PC-9 (cell line): ENCODE measurements at regions not wholly inside any gene's neighbourhood (a gene's known extent, or its start where the extent isn't known, plus 50 kb on each side); places are given as distances from the start of the nearest gene placed in this dataset.

Experiments used
- BruUV-seq: library from RNA; stranded (reverse); fragments of 400-500 nt; replicated peaks from 2 replicates; lab custom pipeline; 2021; lab: Mats Ljungman, UMichigan
- CTCF ChIA-PET: fragments of 300-600 bp; sonication (Branson Sonifier 250); formaldehyde crosslinking; loops from one replicate; lab custom pipeline; 2022; ENCODE audit warnings: antibody characterized with exemption; lab: Charles Lee
- POLR2A ChIA-PET: fragments of 300-600 bp; sonication (Branson Sonifier 250); formaldehyde crosslinking; loops from one replicate; lab custom pipeline; 2022; ENCODE audit warnings: antibody characterized with exemption; ENCODE audit not compliant: unreplicated experiment; lab: Charles Lee
- DNase-seq, 2 experiments: peaks; one replicate each; pipeline versions ENCODE4 v3.0.0 to v3.0.0-alpha.2; 2015 to 2022; ENCODE audit warnings: mixed read lengths in 1 of 2
- H2AFZ ChIP-seq: fragments of 200-600 bp; sonication (generic); 2 replicates; pipeline ENCODE4 v1.8.1; 2017; ENCODE audit warnings: antibody characterized with exemption
- H3F3A ChIP-seq: fragments of 200-600 bp; sonication (generic); 2 replicates; pipeline ENCODE4 v1.8.1; 2017; ENCODE audit warnings: antibody characterized with exemption, mild to moderate bottlenecking, low read depth; ENCODE audit not compliant: insufficient read depth
- H3K27ac ChIP-seq: fragments of 200-600 bp; sonication (generic); 2 replicates; pipeline ENCODE4 v1.6.1; 2016; ENCODE audit warnings: mixed run types
- H3K27me3 ChIP-seq: fragments of 200-600 bp; sonication (generic); 2 replicates; pipeline ENCODE4 v1.6.1; 2016; ENCODE audit warnings: low read depth, mixed run types; ENCODE audit not compliant: insufficient read depth
- H3K36me3 ChIP-seq: fragments of 200-600 bp; sonication (generic); 2 replicates; pipeline ENCODE4 v1.6.1; 2016; ENCODE audit warnings: low read depth, mixed run types
- H3K4me1 ChIP-seq: fragments of 200-600 bp; sonication (generic); replicated peaks from 2 replicates; pipeline ENCODE4 v1.6.1; 2016; ENCODE audit warnings: mixed run types; ENCODE audit not compliant: insufficient read depth
- H3K4me2 ChIP-seq: fragments of 200-600 bp; sonication (generic); 2 replicates; pipeline ENCODE4 v1.6.1; 2017; ENCODE audit warnings: mixed run types
- H3K4me3 ChIP-seq: fragments of 200-600 bp; sonication (generic); 2 replicates; pipeline ENCODE4 v1.6.1; 2016; ENCODE audit warnings: mixed run types
- H3K79me2 ChIP-seq: fragments of 200-600 bp; sonication (generic); 2 replicates; pipeline ENCODE4 v1.6.1; 2017; ENCODE audit warnings: low read depth, mixed run types
- H3K9me2 ChIP-seq: fragments of 200-600 bp; sonication (generic); 2 replicates; pipeline ENCODE4 v1.8.1; 2017; ENCODE audit warnings: mild to moderate bottlenecking; ENCODE audit not compliant: insufficient read depth
- H3K9me3 ChIP-seq: fragments of 200-600 bp; sonication (generic); 2 replicates; pipeline ENCODE4 v1.8.1; 2016; ENCODE audit warnings: low read depth; ENCODE audit not compliant: insufficient read depth
- H4K20me1 ChIP-seq: fragments of 200-600 bp; sonication (generic); 2 replicates; pipeline ENCODE4 v1.8.1; 2017; ENCODE audit not compliant: insufficient read depth
- EZH2 ChIP-seq: fragments of 200-600 bp; sonication (generic); IDR thresholded peaks from 2 replicates; pipeline ENCODE4 v1.8.0; 2017; ENCODE audit warnings: antibody characterized with exemption, low read depth
- intact Hi-C: fragments of 100-400 bp; cut with micrococcal nuclease; formaldehyde crosslinking; loops from one replicate; pipeline ENCODE4 v1.10.0; 2022; ENCODE audit not compliant: unreplicated experiment
- TF ChIP-seq, protein P1 (sequence below): fragments of 200-600 bp; sonication (generic); conservative IDR thresholded peaks from 2 replicates; pipeline ENCODE4 v1.6.1; 2017; ENCODE audit warnings: mixed run types, antibody characterized with exemption, mild to moderate bottlenecking, moderate library complexity

DNA sequence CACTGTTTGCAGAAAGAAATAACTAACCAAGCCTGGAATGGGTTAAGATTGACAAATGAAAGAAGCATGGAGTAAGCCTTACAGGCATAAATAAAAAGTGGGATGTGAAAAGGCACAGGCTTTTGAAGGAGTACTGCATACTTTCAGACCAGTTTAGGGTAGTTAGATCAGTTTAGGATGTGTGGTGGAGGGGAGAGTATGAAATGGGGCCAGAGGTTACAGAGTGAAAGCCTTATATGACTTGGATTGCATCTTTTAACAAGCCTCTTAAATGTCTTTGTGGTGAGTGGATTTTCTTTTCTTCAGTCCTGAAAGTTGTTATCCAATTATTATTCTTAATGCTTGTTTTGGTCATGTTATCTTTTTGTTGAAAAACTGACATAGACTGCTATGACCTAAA is 52.2 kb upstream of the TRHDE start:
- Histone ChIP-seq H2AFZ (no peak overlapping the region), H4K20me1 (no peaks in the 10 kb centered on the region), H3K9me3 (no peaks in the 10 kb centered on the region), H3K27ac (no peak overlapping the region), H3K4me2 (no peak overlapping the region), H3K4me1 (no peaks in the 10 kb centered on the region), H3K27me3 (no peaks in the 10 kb centered on the region), H3F3A (no peaks in the 10 kb centered on the region), H3K36me3 (no peaks in the 10 kb centered on the region), H3K79me2 (no peaks in the 10 kb centered on the region), H3K9me2 (no peaks in the 10 kb centered on the region), H3K4me3 (no peak overlapping the region)
- no TSS peak for BruUV-seq
- TF ChIP-seq, protein P1, sequence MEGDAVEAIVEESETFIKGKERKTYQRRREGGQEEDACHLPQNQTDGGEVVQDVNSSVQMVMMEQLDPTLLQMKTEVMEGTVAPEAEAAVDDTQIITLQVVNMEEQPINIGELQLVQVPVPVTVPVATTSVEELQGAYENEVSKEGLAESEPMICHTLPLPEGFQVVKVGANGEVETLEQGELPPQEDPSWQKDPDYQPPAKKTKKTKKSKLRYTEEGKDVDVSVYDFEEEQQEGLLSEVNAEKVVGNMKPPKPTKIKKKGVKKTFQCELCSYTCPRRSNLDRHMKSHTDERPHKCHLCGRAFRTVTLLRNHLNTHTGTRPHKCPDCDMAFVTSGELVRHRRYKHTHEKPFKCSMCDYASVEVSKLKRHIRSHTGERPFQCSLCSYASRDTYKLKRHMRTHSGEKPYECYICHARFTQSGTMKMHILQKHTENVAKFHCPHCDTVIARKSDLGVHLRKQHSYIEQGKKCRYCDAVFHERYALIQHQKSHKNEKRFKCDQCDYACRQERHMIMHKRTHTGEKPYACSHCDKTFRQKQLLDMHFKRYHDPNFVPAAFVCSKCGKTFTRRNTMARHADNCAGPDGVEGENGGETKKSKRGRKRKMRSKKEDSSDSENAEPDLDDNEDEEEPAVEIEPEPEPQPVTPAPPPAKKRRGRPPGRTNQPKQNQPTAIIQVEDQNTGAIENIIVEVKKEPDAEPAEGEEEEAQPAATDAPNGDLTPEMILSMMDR: no peak
- TF ChIP-seq EZH2: no peak
- POLR2A ChIA-PET: no interaction called here
- DNase-seq: no peak
- intact Hi-C loops: no loop called here
- CTCF ChIA-PET: no interaction called here
